ENCODE measurements at regions not wholly inside any gene's neighbourhood (a gene's known extent, or its start where the extent isn't known, plus 50 kb on each side); places are given as distances from the start of the nearest gene placed in this dataset.
"Not testable (repeated sequence)": the region's sequence is repeated elsewhere in the genome, so short reads cannot be mapped to it uniquely, and the experiment has no call there.

- TF ChIP-seq JUND (IDR thresholded peaks at IDR 0.05; ENCODE audit: low read depth): no peak
- DNase-seq (ENCODE audit: low read depth in 1 of 2, low spot score in 1 of 2): no peak
- in situ Hi-C loops (cut with HindIII; ENCODE audit: low pct_unique_long_range_greater_than_20kb, low sequenced_read_pairs): no loop called here
Observed at GRCh38 chr3:14057701-14058100, 67.0 kb downstream of the CHCHD4 start.

- in situ Hi-C loops (cut with HindIII; ENCODE audit: low pct_unique_long_range_greater_than_20kb, low sequenced_read_pairs): no loop called here
- no peak for TF ChIP-seq JUND (IDR thresholded peaks at IDR 0.05; ENCODE audit: low read depth)
Observed at GRCh38 chr3:14047841-14048240, 76.8 kb downstream of the CHCHD4 start.

GRCh38 chr3:14047027-14047426, 77.6 kb downstream of the CHCHD4 start:
- no peak for TF ChIP-seq JUND (IDR thresholded peaks at IDR 0.05; ENCODE audit: low read depth)
- in situ Hi-C loops (cut with HindIII; ENCODE audit: low pct_unique_long_range_greater_than_20kb, low sequenced_read_pairs): no loop called here
- no peak for DNase-seq (ENCODE audit: low read depth in 1 of 2, low spot score in 1 of 2)

More at GRCh38 chr3:14047841-14048240, 76.8 kb downstream of the CHCHD4 start:
- no peak for DNase-seq (ENCODE audit: low read depth in 1 of 2, low spot score in 1 of 2)

GRCh38 chr3:14042680-14043079, 82.0 kb downstream of the CHCHD4 start:
- no peak for TF ChIP-seq JUND (IDR thresholded peaks at IDR 0.05; ENCODE audit: low read depth)
- DNase-seq (ENCODE audit: low read depth in 1 of 2, low spot score in 1 of 2): no peak
- in situ Hi-C loops (cut with HindIII; ENCODE audit: low pct_unique_long_range_greater_than_20kb, low sequenced_read_pairs): no loop called here

- in situ Hi-C loops (cut with HindIII; ENCODE audit: low pct_unique_long_range_greater_than_20kb, low sequenced_read_pairs): no loop called here
- DNase-seq (ENCODE audit: low read depth in 1 of 2, low spot score in 1 of 2): no peak
- TF ChIP-seq JUND (IDR thresholded peaks at IDR 0.05; ENCODE audit: low read depth): no peak
Observed at GRCh38 chr3:14039149-14039548, 85.5 kb downstream of the CHCHD4 start.

DNA sequence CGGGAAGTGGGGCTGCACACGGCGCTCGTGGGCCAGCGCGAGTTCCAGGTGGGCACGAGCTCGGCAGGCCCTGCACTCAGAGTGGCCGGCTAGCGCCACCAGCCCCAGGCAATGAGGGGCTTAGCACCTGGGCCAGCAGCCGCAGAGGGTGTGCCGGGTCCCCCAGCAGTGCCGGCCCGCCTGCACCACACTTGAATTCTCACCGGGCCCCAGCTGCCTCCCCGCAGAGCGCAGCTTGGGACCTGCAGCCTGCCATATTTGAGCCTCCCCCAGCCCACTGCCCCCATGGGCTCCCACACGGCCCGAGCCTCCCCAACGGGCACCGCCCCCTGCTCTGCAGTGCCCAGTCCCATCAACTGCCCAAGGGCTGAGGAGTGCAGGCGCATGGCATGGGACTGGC, 87.5 kb downstream of the CHCHD4 start:
- in situ Hi-C loops (cut with HindIII; ENCODE audit: low pct_unique_long_range_greater_than_20kb, low sequenced_read_pairs): no loop called here
- no peak for TF ChIP-seq JUND (IDR thresholded peaks at IDR 0.05; ENCODE audit: low read depth)
- no peak for DNase-seq (ENCODE audit: low read depth in 1 of 2, low spot score in 1 of 2)

- no peak for DNase-seq (ENCODE audit: low read depth in 1 of 2, low spot score in 1 of 2)
- no peak for TF ChIP-seq JUND (IDR thresholded peaks at IDR 0.05; ENCODE audit: low read depth)
- in situ Hi-C loops (cut with HindIII; ENCODE audit: low pct_unique_long_range_greater_than_20kb, low sequenced_read_pairs): no loop called here
Observed at GRCh38 chr3:14033023-14033422, 91.6 kb downstream of the CHCHD4 start.

GRCh38 chr3:14031271-14031670, 93.4 kb downstream of the CHCHD4 start:
- in situ Hi-C loops (cut with HindIII; ENCODE audit: low pct_unique_long_range_greater_than_20kb, low sequenced_read_pairs): no loop called here
- DNase-seq (ENCODE audit: low read depth in 1 of 2, low spot score in 1 of 2): no peak
- no peak for TF ChIP-seq JUND (IDR thresholded peaks at IDR 0.05; ENCODE audit: low read depth)

DNA sequence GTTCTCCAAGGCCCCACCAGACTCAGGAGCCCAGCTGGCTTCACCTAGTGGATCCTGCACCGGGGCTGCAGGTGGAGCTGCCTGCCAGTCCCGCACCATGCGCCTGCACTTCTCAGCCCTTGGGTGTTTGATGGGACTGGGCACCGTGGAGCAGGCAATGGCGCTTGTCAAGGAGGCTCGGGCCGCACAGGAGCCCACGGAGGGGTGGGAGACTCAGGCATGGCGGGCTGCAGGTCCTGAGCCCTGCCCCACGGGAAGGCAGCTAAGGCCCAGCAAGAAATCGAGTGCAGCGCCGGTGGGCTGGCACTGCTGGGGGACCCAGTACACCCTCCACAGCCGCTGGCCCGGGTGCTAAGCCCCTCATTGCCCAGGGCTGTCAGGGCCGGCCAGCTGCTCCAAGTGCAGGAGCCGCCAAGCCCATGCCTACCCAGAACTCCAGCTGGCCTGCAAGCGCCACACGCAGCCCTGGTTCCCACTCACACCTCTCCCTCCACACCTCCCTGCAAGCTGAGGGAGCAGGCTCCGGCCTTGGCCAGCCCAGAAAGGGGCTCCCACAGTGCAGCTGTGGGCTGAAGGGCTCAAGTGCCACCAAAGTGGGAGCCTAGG, 95.2 kb downstream of the CHCHD4 start:
- DNase-seq (ENCODE audit: low read depth in 1 of 2, low spot score in 1 of 2); in situ Hi-C loops (cut with HindIII; ENCODE audit: low pct_unique_long_range_greater_than_20kb, low sequenced_read_pairs): not testable (repeated sequence)

DNA sequence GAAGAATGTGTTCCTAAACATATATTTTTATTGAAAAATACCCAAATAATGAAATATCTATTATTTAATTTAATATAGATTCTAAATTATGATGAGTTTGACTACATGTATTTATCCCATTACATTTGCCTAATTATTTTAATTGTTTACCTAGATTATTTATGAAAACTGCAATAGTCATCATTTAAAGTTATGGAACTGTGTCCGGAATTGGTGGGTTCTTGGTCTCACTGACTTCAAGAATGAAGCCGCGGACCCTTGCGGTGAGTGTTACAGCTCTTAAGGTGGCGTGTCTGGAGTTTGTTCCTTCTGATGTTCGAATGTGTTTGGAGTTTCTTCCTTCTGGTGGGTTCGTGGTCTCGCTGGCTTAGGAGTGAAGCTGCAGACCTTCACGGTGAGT, 96.5 kb downstream of the CHCHD4 start:
- DNase-seq (ENCODE audit: low read depth in 1 of 2, low spot score in 1 of 2); in situ Hi-C loops (cut with HindIII; ENCODE audit: low pct_unique_long_range_greater_than_20kb, low sequenced_read_pairs): not testable (repeated sequence)

DNA sequence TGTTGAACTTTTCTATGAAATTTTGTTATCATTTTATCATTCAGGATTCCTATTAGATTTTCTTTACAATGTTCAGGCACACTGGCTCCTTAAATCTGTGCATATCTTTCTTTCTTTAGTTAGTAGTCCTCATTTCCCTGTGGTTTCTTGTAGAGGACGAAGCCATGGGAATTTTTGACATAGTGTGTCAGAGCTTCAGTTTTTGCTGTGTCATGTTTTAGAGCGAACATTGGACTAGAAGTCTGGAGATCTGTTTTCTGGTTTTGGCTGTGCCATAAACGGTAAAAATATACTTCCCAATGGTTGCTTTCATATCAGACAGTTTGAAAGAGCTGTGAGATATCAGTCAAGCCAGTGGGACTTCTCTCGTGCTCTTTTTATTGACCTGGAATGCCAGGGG, 105.2 kb downstream of the CHCHD4 start:
- no peak for DNase-seq (ENCODE audit: low read depth in 1 of 2, low spot score in 1 of 2)
- in situ Hi-C loops (cut with HindIII; ENCODE audit: low pct_unique_long_range_greater_than_20kb, low sequenced_read_pairs): no loop called here
- no peak for TF ChIP-seq JUND (IDR thresholded peaks at IDR 0.05; ENCODE audit: low read depth)

- in situ Hi-C loops (cut with HindIII; ENCODE audit: low pct_unique_long_range_greater_than_20kb, low sequenced_read_pairs): no loop called here
- DNase-seq (ENCODE audit: low read depth in 1 of 2, low spot score in 1 of 2): peak in 1 of 2 experiments; percentile 26
- TF ChIP-seq JUND (IDR thresholded peaks at IDR 0.05; ENCODE audit: low read depth): no peak
Observed at GRCh38 chr3:14016900-14017475, 107.7 kb downstream of the CHCHD4 start.

- in situ Hi-C loops (cut with HindIII; ENCODE audit: low pct_unique_long_range_greater_than_20kb, low sequenced_read_pairs): no loop called here
- DNase-seq (ENCODE audit: low read depth in 1 of 2, low spot score in 1 of 2): no peak
- TF ChIP-seq JUND (IDR thresholded peaks at IDR 0.05; ENCODE audit: low read depth): no peak
Observed at GRCh38 chr3:14007006-14007405, 117.7 kb downstream of the CHCHD4 start.

- TF ChIP-seq JUND (IDR thresholded peaks at IDR 0.05; ENCODE audit: low read depth): no peak
- in situ Hi-C loops (cut with HindIII; ENCODE audit: low pct_unique_long_range_greater_than_20kb, low sequenced_read_pairs): no loop called here
- DNase-seq (ENCODE audit: low read depth in 1 of 2, low spot score in 1 of 2): no peak
Observed at GRCh38 chr3:14001136-14001535, 121.3 kb upstream of the WNT7A start.

Measured in T47D (cell line).